MCF 10A (cell line): ENCODE measurements at regions not wholly inside any gene's neighbourhood (a gene's known extent, or its start where the extent isn't known, plus 50 kb on each side); places are given as distances from the start of the nearest gene placed in this dataset.

Experiments
- BruUV-seq: library from RNA; stranded (reverse); fragments of 400-500 nt; replicated peaks from 2 replicates; lab custom pipeline; 2021; lab: Mats Ljungman, UMichigan
- CTCF ChIA-PET: fragments of 300-600 bp; sonication (Branson Sonifier 250); formaldehyde crosslinking; extraction: SDS; loops from one replicate; lab custom pipeline; 2021; ENCODE audit warnings: antibody characterized with exemption, inconsistent platforms; lab: Yijun Ruan, JAX
- POLR2A ChIA-PET: fragments of 300-600, 350-650 bp; sonication (Branson Sonifier 250); formaldehyde crosslinking; extraction: SDS; loops from one replicate; lab custom pipeline; 2020; ENCODE audit warnings: antibody characterized with exemption, inconsistent platforms; lab: Yijun Ruan, JAX
- DNase-seq: peaks from one replicate; pipeline ENCODE4 v3.0.0-alpha.2; 2018; ENCODE audit not compliant: unreplicated experiment
- H3K27ac Mint-ChIP-seq: one replicate; pipeline ENCODE4 v1.8.0; 2022; ENCODE audit warnings: mild to moderate bottlenecking, low read depth, mixed read lengths; ENCODE audit not compliant: unreplicated experiment
- H3K27me3 Mint-ChIP-seq: one replicate; pipeline ENCODE4 v1.8.0; 2022; ENCODE audit warnings: mixed read lengths; ENCODE audit not compliant: insufficient read depth, unreplicated experiment
- H3K36me3 Mint-ChIP-seq: one replicate; pipeline ENCODE4 v1.8.0; 2022; ENCODE audit warnings: mild to moderate bottlenecking, moderate library complexity, mixed read lengths; ENCODE audit not compliant: insufficient read depth, unreplicated experiment
- H3K4me1 Mint-ChIP-seq: one replicate; pipeline ENCODE4 v1.8.0; 2022; ENCODE audit warnings: mixed read lengths; ENCODE audit not compliant: insufficient read depth, unreplicated experiment
- H3K4me3 Mint-ChIP-seq: one replicate; pipeline ENCODE4 v1.8.0; 2022; ENCODE audit warnings: mild to moderate bottlenecking, moderate library complexity, mixed read lengths; ENCODE audit not compliant: unreplicated experiment
- H3K9me3 Mint-ChIP-seq: one replicate; pipeline ENCODE4 v1.8.0; 2022; ENCODE audit warnings: mixed read lengths; ENCODE audit not compliant: unreplicated experiment
- intact Hi-C: fragments of 100-400 bp; cut with micrococcal nuclease; formaldehyde crosslinking; loops from 2 replicates; pipeline ENCODE4 v1.14.1; 2022
- TF ChIP-seq, protein P1 (sequence below): fragments of 200-600 bp; IDR thresholded peaks from one replicate; pipeline ENCODE4 v1.8.0; 2022; ENCODE audit warnings: antibody characterized with exemption, mild to moderate bottlenecking; ENCODE audit not compliant: unreplicated experiment

DNA sequence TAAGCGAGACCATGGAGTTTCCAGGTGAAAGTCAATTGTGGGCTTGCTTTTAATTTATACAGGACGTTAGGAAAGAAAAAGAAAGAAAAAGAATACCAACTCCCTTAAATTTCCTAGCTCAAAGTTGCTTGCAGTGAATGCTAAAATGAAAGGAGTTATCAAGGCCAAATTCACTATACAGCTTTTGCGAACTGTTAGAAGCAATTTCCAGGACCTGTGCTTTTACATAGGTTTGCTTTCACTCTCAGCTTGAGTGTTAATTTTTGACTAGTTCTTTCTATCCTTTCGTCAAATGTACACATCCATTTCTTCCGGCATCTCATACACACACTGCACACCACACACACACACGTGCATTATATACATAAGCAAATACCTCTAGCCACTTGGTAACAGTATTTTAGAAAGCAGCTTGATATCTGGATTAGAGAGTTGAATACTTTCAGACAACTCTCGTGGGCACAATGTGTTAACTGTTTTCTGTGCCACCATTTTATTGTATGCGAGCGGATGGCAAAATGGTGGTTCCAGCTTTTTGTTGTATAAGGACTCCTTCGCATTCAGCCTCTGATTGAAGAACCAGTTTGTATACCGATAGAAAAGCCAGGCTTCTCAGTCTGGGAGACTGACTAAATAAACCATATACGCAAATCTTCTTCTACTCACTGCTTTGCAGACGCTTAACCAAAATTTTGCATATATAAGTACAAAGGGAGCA lies 381.8 kb downstream of the MTX2 start:
- no TSS peak for BruUV-seq
- CTCF ChIA-PET, result interaction anchor here (0.6 to 10.6 kb wide), 32 partner anchors 10 to 1119 kb away, joined by 3 to 100 read pairs (median 9); partner anchors contain the start of genes HOXD4 and HOXD9
- POLR2A ChIA-PET, result interaction anchor here (1.0 to 2.5 kb wide), 2 partner anchors 13 to 524 kb away, joined by 3 to 13 read pairs; no protein-coding TSS in a partner anchor
- DNase-seq, result no peak
- Mint-ChIP-seq H3K27ac (no peak overlapping the region), H3K4me3 (no peak overlapping the region), H3K4me1 (peaks cover 5% of the 10 kb centered on the region), H3K36me3 (no peaks in the 10 kb centered on the region), H3K9me3 (no peaks in the 10 kb centered on the region), H3K27me3 (peaks cover 8% of the 10 kb centered on the region)
- intact Hi-C loops, result loop anchor here (10.0 kb wide), 1 partner anchor 684 kb away; no protein-coding TSS in a partner anchor
- TF ChIP-seq, protein P1, sequence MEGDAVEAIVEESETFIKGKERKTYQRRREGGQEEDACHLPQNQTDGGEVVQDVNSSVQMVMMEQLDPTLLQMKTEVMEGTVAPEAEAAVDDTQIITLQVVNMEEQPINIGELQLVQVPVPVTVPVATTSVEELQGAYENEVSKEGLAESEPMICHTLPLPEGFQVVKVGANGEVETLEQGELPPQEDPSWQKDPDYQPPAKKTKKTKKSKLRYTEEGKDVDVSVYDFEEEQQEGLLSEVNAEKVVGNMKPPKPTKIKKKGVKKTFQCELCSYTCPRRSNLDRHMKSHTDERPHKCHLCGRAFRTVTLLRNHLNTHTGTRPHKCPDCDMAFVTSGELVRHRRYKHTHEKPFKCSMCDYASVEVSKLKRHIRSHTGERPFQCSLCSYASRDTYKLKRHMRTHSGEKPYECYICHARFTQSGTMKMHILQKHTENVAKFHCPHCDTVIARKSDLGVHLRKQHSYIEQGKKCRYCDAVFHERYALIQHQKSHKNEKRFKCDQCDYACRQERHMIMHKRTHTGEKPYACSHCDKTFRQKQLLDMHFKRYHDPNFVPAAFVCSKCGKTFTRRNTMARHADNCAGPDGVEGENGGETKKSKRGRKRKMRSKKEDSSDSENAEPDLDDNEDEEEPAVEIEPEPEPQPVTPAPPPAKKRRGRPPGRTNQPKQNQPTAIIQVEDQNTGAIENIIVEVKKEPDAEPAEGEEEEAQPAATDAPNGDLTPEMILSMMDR, result no peak

DNA sequence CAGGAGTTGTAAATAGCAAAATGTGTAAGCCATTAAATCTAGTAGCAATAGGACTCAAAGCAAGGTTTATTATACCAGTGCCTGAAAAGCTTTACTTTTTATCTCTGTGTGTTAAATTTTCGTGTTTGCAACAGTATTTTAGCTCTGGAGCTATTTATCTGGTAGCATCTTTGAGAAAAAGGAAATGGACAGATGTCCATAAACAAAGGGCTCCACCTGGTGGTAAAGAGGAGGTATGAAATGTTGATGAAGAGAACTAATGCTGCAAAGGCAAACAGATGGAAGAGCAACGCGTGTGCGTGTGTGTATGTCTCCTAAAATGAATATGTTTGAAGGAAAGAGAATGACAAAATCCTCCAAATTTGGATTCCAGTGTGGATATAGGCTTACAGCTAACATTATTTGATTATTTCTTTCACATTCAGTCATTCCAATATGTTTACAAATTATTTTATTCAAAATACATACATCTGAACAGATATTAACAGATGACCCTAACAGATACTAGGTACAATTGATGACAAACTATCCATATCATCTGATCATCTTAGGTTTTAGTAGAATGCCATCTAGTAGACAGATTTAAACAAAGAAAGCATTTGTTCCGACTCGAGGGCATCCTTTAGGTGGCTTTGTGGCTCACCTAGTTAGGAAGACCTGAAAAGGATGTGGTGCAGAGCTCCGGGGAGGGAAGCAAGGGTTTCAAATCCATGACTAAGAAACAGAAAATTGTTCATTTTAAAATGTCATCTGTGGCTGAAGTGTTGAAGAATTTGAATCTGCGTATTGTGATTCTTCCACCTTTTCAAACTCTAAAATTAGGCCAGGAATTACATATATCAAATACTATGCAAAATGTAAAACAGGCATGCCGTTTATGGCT lies 383.3 kb downstream of the MTX2 start:
- peaks cover 24% of the 10 kb centered on the region for H3K27me3 Mint-ChIP-seq
- peaks cover 6% of the 10 kb centered on the region for H3K36me3 Mint-ChIP-seq
- intact Hi-C loops, result loop anchor here (1.0 to 10.0 kb wide), 4 partner anchors 162 to 682 kb away; no protein-coding TSS in a partner anchor
- H3K9me3 Mint-ChIP-seq, result no peaks in the 10 kb centered on the region
- ChIA-PET POLR2A (interaction anchor here (0.6 to 2.5 kb wide), 9 partner anchors 13 to 1668 kb away, joined by 3 to 13 read pairs (median 3); partner anchors contain the start of gene MTX2), CTCF (interaction anchor here (0.6 to 10.6 kb wide), 69 partner anchors 9 to 1596 kb away, joined by 3 to 100 read pairs (median 5); partner anchors contain the start of genes HOXD4 and HOXD9)
- peaks cover 5% of the 10 kb centered on the region for H3K4me1 Mint-ChIP-seq
- H3K27ac Mint-ChIP-seq, result no peak overlapping the region
- BruUV-seq, result no TSS peak
- peak; percentile 63 for DNase-seq
- TF ChIP-seq, protein P1, result peak; percentile 66
- H3K4me3 Mint-ChIP-seq, result no peak overlapping the region

DNA sequence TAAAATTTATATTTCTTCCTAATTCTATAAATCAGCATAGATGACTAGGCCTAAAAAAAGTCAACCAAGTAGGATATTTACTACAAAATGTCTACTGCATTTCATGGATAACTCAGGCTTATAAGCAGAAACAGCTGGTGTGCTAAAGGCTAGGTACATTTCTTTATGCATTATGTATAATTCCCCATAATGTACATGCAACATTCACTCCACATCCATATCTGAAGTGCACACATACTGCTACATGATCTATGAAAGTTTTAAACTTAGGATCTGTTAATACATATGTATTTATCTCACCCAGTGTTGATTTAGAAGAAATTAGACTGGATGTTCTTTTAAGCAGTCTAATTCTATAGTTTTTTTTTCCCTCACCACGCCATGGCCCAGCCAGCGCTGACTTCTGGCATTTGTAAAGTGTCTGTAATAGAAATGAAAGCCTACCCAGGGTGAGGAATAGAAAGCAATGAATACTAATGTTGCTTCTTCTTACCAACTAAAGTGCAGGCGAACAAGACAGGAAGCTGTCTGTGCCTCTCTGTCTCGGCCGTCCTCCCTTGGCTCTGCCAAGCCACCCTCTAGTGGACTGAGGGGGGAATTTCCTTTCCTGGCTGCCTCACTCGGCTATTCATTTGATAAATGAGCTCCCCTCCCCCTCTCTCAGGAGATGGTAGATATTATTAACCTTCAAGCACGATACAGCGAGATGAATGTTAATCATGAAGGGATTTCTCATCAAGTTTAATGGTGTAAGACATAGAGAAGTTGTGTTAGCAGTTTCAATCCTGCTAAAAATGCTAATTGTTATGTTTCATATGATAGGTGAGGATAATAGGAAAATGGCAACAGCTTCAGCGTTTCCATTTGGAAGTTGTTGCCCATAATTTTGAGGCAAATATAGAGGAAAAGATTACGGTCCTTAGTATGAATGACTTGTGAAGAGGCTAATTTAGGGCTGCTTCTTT lies 384.5 kb downstream of the MTX2 start:
- Mint-ChIP-seq H3K27ac (no peak overlapping the region), H3K9me3 (no peaks in the 10 kb centered on the region), H3K4me1 (peaks cover 5% of the 10 kb centered on the region), H3K27me3 (peaks cover 29% of the 10 kb centered on the region), H3K36me3 (peaks cover 6% of the 10 kb centered on the region), H3K4me3 (no peak overlapping the region)
- ChIA-PET CTCF (interaction anchor here (0.6 to 6.9 kb wide), 50 partner anchors 8 to 1572 kb away, joined by 3 to 100 read pairs (median 4); partner anchors contain the start of gene HOXD9), POLR2A (interaction anchor here (0.7 to 1.5 kb wide), 8 partner anchors 9 to 526 kb away, joined by 3 to 8 read pairs (median 4); no protein-coding TSS in a partner anchor)
- TF ChIP-seq, protein P1, result peak; percentile 73
- peak; percentile 81 for DNase-seq
- intact Hi-C loops, result loop anchor here (1.0 to 10.0 kb wide), 3 partner anchors 161 to 681 kb away; no protein-coding TSS in a partner anchor
- BruUV-seq, result no TSS peak
